Lower leg skin (tissue), 3 donors: ENCODE measurements at regions not wholly inside any gene's neighbourhood (a gene's known extent, or its start where the extent isn't known, plus 50 kb on each side); places are given as distances from the start of the nearest gene placed in this dataset.

Experiments used
- CTCF ChIP-seq, 3 donors: fragments of 450-650 bp; IDR thresholded peaks; one replicate each; pipeline ENCODE4 v1.5.1; 2016; ENCODE audit warnings: antibody characterized with exemption in 3 of 3, mild to moderate bottlenecking in 3 of 3, moderate library complexity in 2 of 3
- POLR2A ChIP-seq, 2 donors: fragments of 450-650 bp; IDR thresholded peaks; one replicate each; pipeline ENCODE4 v1.6.1; 2016 to 2017; ENCODE audit warnings: antibody characterized with exemption in 2 of 2, mild to moderate bottlenecking in 1 of 2, moderate library complexity in 1 of 2

- TF ChIP-seq CTCF (IDR thresholded peaks at IDR 0.05) (no peak), POLR2A (IDR thresholded peaks at IDR 0.05) (no peak)
Measured at GRCh38 chr6:104589940-104590339, 269.8 kb downstream of the HACE1 start.
